ENCODE measurements at regions not wholly inside any gene's neighbourhood (a gene's known extent, or its start where the extent isn't known, plus 50 kb on each side); places are given as distances from the start of the nearest gene placed in this dataset.

GRCh38 chr2:181235683-181236459 lies 221.3 kb upstream of the ITGA4 start:
- TF ChIP-seq CTCF (IDR thresholded peaks at IDR 0.05; ENCODE audit: insufficient read depth, low read depth, low read length) (no peak), EZH2 (IDR thresholded peaks at IDR 0.05; ENCODE audit: insufficient read depth, low read length) (no peak)

Data from astrocyte (in vitro differentiated cells and primary cell).